HL-60 (cell line): ENCODE measurements at regions not wholly inside any gene's neighbourhood (a gene's known extent, or its start where the extent isn't known, plus 50 kb on each side); places are given as distances from the start of the nearest gene placed in this dataset.

Source experiments
- DNase-seq, 2 experiments: peaks; one replicate each; pipeline ENCODE4 v3.0.0-alpha.2; 2010 to 2020; ENCODE audit warnings: low read depth in 1 of 2, low spot score in 1 of 2
- H3K27ac ChIP-seq: fragments of 250-450 bp; sonication (Bioruptor Pico); replicated peaks from 2 replicates; pipeline ENCODE4 v1.5.1; 2020; ENCODE audit warnings: mild to moderate bottlenecking, moderate library complexity
- H3K27me3 ChIP-seq: fragments of 250-450 bp; sonication (Bioruptor Pico); 2 replicates; pipeline ENCODE4 v1.5.1; 2021; ENCODE audit warnings: mild to moderate bottlenecking, moderate library complexity; ENCODE audit not compliant: insufficient read depth, poor library complexity, severe bottlenecking
- H3K4me3 ChIP-seq: replicated peaks from 2 replicates; pipeline ENCODE4 v1.5.1; 2011; ENCODE audit warnings: mild to moderate bottlenecking, control low read depth, low read length; ENCODE audit not compliant: insufficient read depth
- GABPA ChIP-seq: IDR thresholded peaks from 2 replicates; pipeline ENCODE4 v1.6.1; 2012; ENCODE audit warnings: low read depth
- POLR2AphosphoS5 ChIP-seq: IDR thresholded peaks from 2 replicates; pipeline ENCODE4 v1.6.1; 2012; ENCODE audit warnings: low read depth
- SPI1 ChIP-seq: IDR thresholded peaks from 2 replicates; pipeline ENCODE4 v1.6.1; 2012; ENCODE audit warnings: low read depth, mild to moderate bottlenecking, borderline replicate concordance
- TF ChIP-seq, protein P1 (sequence below): IDR thresholded peaks from 2 replicates; pipeline ENCODE4 v1.6.1; 2012; ENCODE audit warnings: low read depth; ENCODE audit not compliant: insufficient replicate concordance
- TF ChIP-seq, protein P2 (sequence below): IDR thresholded peaks from one replicate; pipeline ENCODE4 v1.5.1; 2011; ENCODE audit warnings: low read length, control low read depth, inconsistent platforms; ENCODE audit not compliant: insufficient read depth

DNA sequence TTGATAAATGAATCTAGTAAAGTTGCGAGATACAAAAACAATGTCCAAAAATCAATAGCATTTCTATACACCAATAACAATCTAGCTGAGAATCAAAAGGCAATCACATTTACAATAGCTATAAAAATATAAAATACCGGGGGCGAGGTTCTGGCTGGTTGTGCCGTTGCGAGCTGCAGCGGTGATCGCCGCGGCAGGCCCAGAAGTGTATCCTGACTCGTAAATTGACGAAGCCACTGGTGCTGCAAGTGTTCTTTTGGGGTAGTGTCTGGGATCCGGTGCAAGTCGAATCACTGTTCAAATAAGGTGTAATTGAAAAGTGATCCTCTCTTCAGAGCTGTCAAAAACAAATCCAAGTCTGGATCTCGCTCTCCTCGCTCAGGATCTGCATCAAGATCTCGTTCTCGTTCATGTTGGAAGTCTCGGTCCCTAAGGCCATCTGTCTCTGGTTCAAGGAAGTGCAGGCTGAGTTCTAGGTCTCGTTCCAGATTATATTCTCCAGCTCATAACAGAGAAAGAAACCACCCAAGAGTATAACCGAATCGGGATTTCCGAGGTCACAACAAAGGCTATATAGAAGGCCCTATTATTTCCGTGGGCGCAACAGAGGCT, 80.1 kb upstream of the STT3B start:
- no peak overlapping the region for H3K27ac ChIP-seq
- no peak overlapping the region for H3K4me3 ChIP-seq
- no peaks in the 10 kb centered on the region for H3K27me3 ChIP-seq
- no peak for DNase-seq
- TF ChIP-seq GABPA = no peak
- TF ChIP-seq, protein P1, sequence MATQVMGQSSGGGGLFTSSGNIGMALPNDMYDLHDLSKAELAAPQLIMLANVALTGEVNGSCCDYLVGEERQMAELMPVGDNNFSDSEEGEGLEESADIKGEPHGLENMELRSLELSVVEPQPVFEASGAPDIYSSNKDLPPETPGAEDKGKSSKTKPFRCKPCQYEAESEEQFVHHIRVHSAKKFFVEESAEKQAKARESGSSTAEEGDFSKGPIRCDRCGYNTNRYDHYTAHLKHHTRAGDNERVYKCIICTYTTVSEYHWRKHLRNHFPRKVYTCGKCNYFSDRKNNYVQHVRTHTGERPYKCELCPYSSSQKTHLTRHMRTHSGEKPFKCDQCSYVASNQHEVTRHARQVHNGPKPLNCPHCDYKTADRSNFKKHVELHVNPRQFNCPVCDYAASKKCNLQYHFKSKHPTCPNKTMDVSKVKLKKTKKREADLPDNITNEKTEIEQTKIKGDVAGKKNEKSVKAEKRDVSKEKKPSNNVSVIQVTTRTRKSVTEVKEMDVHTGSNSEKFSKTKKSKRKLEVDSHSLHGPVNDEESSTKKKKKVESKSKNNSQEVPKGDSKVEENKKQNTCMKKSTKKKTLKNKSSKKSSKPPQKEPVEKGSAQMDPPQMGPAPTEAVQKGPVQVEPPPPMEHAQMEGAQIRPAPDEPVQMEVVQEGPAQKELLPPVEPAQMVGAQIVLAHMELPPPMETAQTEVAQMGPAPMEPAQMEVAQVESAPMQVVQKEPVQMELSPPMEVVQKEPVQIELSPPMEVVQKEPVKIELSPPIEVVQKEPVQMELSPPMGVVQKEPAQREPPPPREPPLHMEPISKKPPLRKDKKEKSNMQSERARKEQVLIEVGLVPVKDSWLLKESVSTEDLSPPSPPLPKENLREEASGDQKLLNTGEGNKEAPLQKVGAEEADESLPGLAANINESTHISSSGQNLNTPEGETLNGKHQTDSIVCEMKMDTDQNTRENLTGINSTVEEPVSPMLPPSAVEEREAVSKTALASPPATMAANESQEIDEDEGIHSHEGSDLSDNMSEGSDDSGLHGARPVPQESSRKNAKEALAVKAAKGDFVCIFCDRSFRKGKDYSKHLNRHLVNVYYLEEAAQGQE = no peak

- TF ChIP-seq, protein P1 = no peak
- TF ChIP-seq SPI1 = no peak
- no peak for TF ChIP-seq POLR2AphosphoS5
- no peak for TF ChIP-seq GABPA
- TF ChIP-seq, protein P2, sequence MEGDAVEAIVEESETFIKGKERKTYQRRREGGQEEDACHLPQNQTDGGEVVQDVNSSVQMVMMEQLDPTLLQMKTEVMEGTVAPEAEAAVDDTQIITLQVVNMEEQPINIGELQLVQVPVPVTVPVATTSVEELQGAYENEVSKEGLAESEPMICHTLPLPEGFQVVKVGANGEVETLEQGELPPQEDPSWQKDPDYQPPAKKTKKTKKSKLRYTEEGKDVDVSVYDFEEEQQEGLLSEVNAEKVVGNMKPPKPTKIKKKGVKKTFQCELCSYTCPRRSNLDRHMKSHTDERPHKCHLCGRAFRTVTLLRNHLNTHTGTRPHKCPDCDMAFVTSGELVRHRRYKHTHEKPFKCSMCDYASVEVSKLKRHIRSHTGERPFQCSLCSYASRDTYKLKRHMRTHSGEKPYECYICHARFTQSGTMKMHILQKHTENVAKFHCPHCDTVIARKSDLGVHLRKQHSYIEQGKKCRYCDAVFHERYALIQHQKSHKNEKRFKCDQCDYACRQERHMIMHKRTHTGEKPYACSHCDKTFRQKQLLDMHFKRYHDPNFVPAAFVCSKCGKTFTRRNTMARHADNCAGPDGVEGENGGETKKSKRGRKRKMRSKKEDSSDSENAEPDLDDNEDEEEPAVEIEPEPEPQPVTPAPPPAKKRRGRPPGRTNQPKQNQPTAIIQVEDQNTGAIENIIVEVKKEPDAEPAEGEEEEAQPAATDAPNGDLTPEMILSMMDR = no peak
- no peak for DNase-seq
- H3K4me3 ChIP-seq = no peak overlapping the region
- H3K27ac ChIP-seq = no peak overlapping the region
- H3K27me3 ChIP-seq = no peaks in the 10 kb centered on the region
Observed at GRCh38 chr3:31453430-31453829, 79.3 kb upstream of the STT3B start.

- H3K27me3 ChIP-seq = no peaks in the 10 kb centered on the region
- no peak for DNase-seq
- H3K27ac ChIP-seq = no peak overlapping the region
- H3K4me3 ChIP-seq = no peak overlapping the region
- TF ChIP-seq SPI1 = no peak
- TF ChIP-seq GABPA = no peak
- no peak for TF ChIP-seq POLR2AphosphoS5
- TF ChIP-seq, protein P1 = no peak
- TF ChIP-seq, protein P2 = no peak
Observed at GRCh38 chr3:31455524-31455923, 77.2 kb upstream of the STT3B start.

DNA sequence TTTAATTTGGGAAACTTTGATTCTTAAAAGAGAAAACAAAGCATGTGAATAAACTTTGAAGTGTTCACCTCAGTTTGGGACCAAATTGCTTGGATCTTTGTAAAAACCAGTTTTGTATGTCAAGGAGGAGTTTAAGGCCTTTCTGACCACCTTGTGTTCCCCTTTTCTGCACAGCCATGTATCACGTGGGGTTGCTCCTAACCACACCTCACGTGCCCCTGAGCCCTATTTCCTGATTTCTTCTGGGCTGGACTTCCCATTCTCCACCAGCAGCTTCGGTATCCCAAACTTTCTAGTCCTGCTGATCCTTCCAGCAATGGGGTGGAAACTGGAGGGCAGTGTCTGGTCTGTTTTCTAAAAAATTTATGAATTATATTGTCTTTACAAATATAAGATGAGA, 76.4 kb upstream of the STT3B start:
- Histone ChIP-seq H3K4me3 (no peak overlapping the region), H3K27me3 (no peaks in the 10 kb centered on the region), H3K27ac (peak overlapping the region; percentile 0; the same call in 1 of the 2 replicates)
- TF ChIP-seq, protein P1 = no peak
- TF ChIP-seq, protein P2 = no peak
- TF ChIP-seq SPI1 (peak; percentile 93), GABPA (no peak), POLR2AphosphoS5 (no peak)
- peak; percentile 7 to 87 for DNase-seq
